ENCODE measurements at regions not wholly inside any gene's neighbourhood (a gene's known extent, or its start where the extent isn't known, plus 50 kb on each side); places are given as distances from the start of the nearest gene placed in this dataset.

DNA sequence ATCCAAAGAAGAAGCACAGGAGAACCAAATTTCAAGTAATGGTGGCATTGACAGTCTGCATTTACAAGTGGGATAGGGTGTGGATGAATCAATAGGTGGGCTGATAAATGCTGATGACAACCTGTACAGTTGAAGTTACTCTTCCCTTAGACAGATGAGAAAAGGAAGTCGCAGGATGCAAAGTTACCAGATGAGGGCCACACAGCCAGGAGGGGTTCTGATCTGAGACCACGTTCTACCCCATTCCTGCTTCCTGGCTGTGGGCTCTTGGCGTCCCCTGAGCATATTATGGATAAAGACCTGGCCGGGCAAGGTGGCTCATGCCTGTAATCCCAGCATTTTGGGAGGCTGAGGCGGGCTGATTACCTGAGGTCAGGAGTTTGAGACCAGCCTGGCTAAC lies 104.6 kb downstream of the EOMES start:
- Histone ChIP-seq H3K27me3 (ENCODE audit: insufficient read depth, low read length, poor library complexity) (no peaks in the 10 kb centered on the region), H3K4me3 (ENCODE audit: low read length) (no peak overlapping the region), H3K9ac (ENCODE audit: low read length) (no peak overlapping the region), H4K8ac (ENCODE audit: low read depth, low read length) (no peak overlapping the region), H2AK5ac (ENCODE audit: low read length) (no peak overlapping the region), H4K5ac (ENCODE audit: low read length) (no peak overlapping the region), H2BK5ac (ENCODE audit: low read length) (no peak overlapping the region), H3K23ac (ENCODE audit: low read length) (no peak overlapping the region), H2BK15ac (replicated peaks; ENCODE audit: low read depth) (no peak overlapping the region), H3K4me1 (ENCODE audit: control insufficient read depth, low read depth, low read length) (no peaks in the 10 kb centered on the region), H3K36me3 (ENCODE audit: control insufficient read depth, insufficient read depth, low read length) (no peaks in the 10 kb centered on the region), H3K18ac (ENCODE audit: low read length) (no peak overlapping the region), H3K56ac (ENCODE audit: low read length) (no peak overlapping the region), H3K4ac (ENCODE audit: low read depth, low read length) (no peak overlapping the region), H3K27ac (ENCODE audit: low read depth, low read length) (no peak overlapping the region), H3K4me2 (ENCODE audit: low read length) (no peak overlapping the region), H3K79me2 (ENCODE audit: control insufficient read depth, insufficient read depth, low read length) (no peaks in the 10 kb centered on the region), H2BK120ac (ENCODE audit: low read depth, low read length) (no peak overlapping the region), H3K79me1 (ENCODE audit: low read length) (no peaks in the 10 kb centered on the region)
- DNase-seq: no peak
- WGBS (ENCODE audit: extremely low coverage, insufficient coverage, low lambda C conversion rate): no CpG with 5 or more reads among the region's 5 CpGs

DNA sequence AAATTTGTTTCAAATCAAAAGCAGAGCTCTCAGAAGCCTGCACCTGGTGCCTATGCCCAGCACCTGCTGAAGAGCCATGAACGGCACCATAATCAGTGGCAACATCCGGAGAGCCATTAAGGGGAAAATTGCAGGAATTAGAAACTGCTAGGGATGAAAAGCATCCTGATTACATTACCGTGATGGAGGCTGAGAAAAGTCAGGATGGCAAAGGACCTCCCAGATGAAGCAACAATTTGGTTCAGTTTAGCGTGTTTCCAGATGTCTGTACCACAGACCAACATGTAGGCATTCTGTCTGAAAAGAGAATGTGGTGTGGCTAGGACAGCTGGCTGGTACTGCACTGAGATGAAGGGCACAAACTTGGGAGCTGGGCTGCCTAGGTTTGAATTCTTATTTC lies 106.1 kb downstream of the EOMES start:
- no peak overlapping the region for H3K4me2 ChIP-seq (ENCODE audit: low read length)
- no peak for DNase-seq
- no peak overlapping the region for H3K9ac ChIP-seq (ENCODE audit: low read length)
- no peak overlapping the region for H4K5ac ChIP-seq (ENCODE audit: low read length)
- no CpG with 5 or more reads among the region's 4 CpGs for whole genome bisulfite sequencing (ENCODE audit: extremely low coverage, insufficient coverage, low lambda C conversion rate)
- no peaks in the 10 kb centered on the region for H3K36me3 ChIP-seq (ENCODE audit: control insufficient read depth, insufficient read depth, low read length)
- H4K8ac ChIP-seq (ENCODE audit: low read depth, low read length): no peak overlapping the region
- no peak overlapping the region for H3K4ac ChIP-seq (ENCODE audit: low read depth, low read length)
- no peak overlapping the region for H2BK5ac ChIP-seq (ENCODE audit: low read length)
- H3K4me3 ChIP-seq (ENCODE audit: low read length): no peak overlapping the region
- no peak overlapping the region for H3K56ac ChIP-seq (ENCODE audit: low read length)
- H3K27ac ChIP-seq (ENCODE audit: low read depth, low read length): no peak overlapping the region
- no peaks in the 10 kb centered on the region for H3K79me2 ChIP-seq (ENCODE audit: control insufficient read depth, insufficient read depth, low read length)
- H2BK120ac ChIP-seq (ENCODE audit: low read depth, low read length): no peak overlapping the region
- H3K79me1 ChIP-seq (ENCODE audit: low read length): no peaks in the 10 kb centered on the region
- no peaks in the 10 kb centered on the region for H3K4me1 ChIP-seq (ENCODE audit: control insufficient read depth, low read depth, low read length)
- H3K23ac ChIP-seq (ENCODE audit: low read length): no peak overlapping the region
- no peak overlapping the region for H3K18ac ChIP-seq (ENCODE audit: low read length)
- no peaks in the 10 kb centered on the region for H3K27me3 ChIP-seq (ENCODE audit: insufficient read depth, low read length, poor library complexity)
- H2AK5ac ChIP-seq (ENCODE audit: low read length): no peak overlapping the region
- no peak overlapping the region for H2BK15ac ChIP-seq (replicated peaks; ENCODE audit: low read depth)

DNA sequence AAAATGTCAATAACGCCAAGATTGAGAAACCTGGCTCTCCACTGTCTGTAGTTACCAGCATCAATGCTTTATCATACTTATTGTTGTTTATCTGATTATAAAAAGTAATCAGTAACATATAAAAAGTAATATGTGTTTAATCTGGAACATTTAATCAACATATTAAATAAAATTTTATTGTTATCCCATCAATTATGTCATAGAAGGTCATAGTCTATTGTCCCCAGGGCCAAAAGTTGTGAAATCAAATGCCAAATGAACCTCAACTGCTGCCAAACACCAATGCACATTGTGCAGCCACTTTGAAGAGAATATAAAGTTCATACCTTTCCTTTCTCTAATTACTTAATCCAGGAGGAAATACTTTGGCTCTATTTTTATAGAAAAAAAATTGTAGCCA lies 106.6 kb downstream of the EOMES start:
- no peak overlapping the region for H2BK15ac ChIP-seq (replicated peaks; ENCODE audit: low read depth)
- no peak overlapping the region for H3K4me3 ChIP-seq (ENCODE audit: low read length)
- no peaks in the 10 kb centered on the region for H3K4me1 ChIP-seq (ENCODE audit: control insufficient read depth, low read depth, low read length)
- no peak overlapping the region for H2BK120ac ChIP-seq (ENCODE audit: low read depth, low read length)
- no peak overlapping the region for H3K9ac ChIP-seq (ENCODE audit: low read length)
- H3K79me2 ChIP-seq (ENCODE audit: control insufficient read depth, insufficient read depth, low read length): no peaks in the 10 kb centered on the region
- no peak overlapping the region for H3K27ac ChIP-seq (ENCODE audit: low read depth, low read length)
- H2BK5ac ChIP-seq (ENCODE audit: low read length): no peak overlapping the region
- H3K4me2 ChIP-seq (ENCODE audit: low read length): no peak overlapping the region
- DNase-seq: no peak
- no peak overlapping the region for H4K8ac ChIP-seq (ENCODE audit: low read depth, low read length)
- no peak overlapping the region for H3K18ac ChIP-seq (ENCODE audit: low read length)
- no peak overlapping the region for H3K56ac ChIP-seq (ENCODE audit: low read length)
- no peaks in the 10 kb centered on the region for H3K36me3 ChIP-seq (ENCODE audit: control insufficient read depth, insufficient read depth, low read length)
- H4K5ac ChIP-seq (ENCODE audit: low read length): no peak overlapping the region
- H2AK5ac ChIP-seq (ENCODE audit: low read length): no peak overlapping the region
- WGBS (ENCODE audit: extremely low coverage, insufficient coverage, low lambda C conversion rate): no CpG with 5 or more reads among the region's 1 CpG
- H3K27me3 ChIP-seq (ENCODE audit: insufficient read depth, low read length, poor library complexity): no peaks in the 10 kb centered on the region
- no peak overlapping the region for H3K23ac ChIP-seq (ENCODE audit: low read length)
- no peak overlapping the region for H3K4ac ChIP-seq (ENCODE audit: low read depth, low read length)
- no peaks in the 10 kb centered on the region for H3K79me1 ChIP-seq (ENCODE audit: low read length)

DNA sequence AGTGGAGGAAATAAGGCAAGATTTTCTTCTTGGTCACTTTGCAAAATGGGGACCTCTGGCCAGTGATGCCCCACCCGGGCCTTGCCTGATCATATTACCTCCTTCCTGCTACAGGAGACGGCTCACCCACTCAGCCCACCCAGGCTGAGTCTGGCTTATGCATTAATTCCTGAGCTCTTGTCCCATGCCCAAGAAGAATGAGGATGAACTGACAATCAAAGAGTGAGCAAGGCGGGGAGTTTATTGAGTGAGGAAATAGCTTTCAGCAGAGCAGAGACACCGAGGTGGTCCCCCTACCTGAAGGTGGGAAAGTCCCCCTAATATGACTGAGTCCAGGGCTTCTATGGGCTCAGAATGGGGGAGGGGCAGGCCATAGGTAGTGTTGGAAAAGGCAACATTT lies 107.5 kb downstream of the EOMES start:
- no CpG with 5 or more reads among the region's 4 CpGs for WGBS (ENCODE audit: extremely low coverage, insufficient coverage, low lambda C conversion rate)
- H3K9ac ChIP-seq (ENCODE audit: low read length): no peak overlapping the region
- no peak for DNase-seq

DNA sequence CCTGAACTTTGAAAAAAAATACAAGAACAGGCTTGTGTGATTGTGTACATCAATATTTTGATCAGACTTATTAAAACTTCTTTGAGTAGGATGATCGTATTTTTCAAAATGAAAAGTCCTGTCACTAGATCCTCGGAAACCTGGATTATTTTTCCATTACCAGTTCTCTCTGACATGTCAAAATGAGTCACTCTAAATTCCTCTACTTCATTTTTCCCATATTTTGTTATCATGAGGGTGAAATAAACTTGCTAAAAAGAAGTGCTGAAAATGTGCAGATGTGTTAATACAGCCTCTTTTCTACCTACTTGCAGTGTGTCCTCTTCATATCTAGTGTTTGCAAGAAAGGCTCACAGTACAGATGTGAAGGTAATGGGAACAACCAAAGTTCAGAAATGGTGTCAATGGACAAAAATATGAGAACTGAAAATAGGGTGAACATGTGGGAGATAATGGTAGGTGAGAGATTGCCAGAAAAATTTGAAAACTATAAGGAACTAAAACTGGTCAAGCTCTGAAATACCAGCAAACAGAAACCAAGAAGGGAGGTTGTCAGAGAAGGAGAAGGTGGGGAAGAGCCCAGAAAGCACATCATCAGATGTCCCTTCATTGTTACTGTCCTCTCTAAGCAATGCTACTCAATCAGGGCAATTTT lies 108.2 kb downstream of the EOMES start:
- Histone ChIP-seq H3K4me3 (ENCODE audit: low read length) (no peak overlapping the region), H3K4me1 (ENCODE audit: control insufficient read depth, low read depth, low read length) (no peaks in the 10 kb centered on the region), H2AK5ac (ENCODE audit: low read length) (no peak overlapping the region), H3K4ac (ENCODE audit: low read depth, low read length) (no peak overlapping the region), H3K9ac (ENCODE audit: low read length) (no peak overlapping the region), H3K27ac (ENCODE audit: low read depth, low read length) (no peak overlapping the region), H2BK120ac (ENCODE audit: low read depth, low read length) (no peak overlapping the region), H3K18ac (ENCODE audit: low read length) (no peak overlapping the region), H3K79me2 (ENCODE audit: control insufficient read depth, insufficient read depth, low read length) (no peaks in the 10 kb centered on the region), H3K79me1 (ENCODE audit: low read length) (no peaks in the 10 kb centered on the region), H3K23ac (ENCODE audit: low read length) (no peak overlapping the region), H3K56ac (ENCODE audit: low read length) (no peak overlapping the region), H4K8ac (ENCODE audit: low read depth, low read length) (no peak overlapping the region), H3K4me2 (ENCODE audit: low read length) (no peak overlapping the region), H2BK5ac (ENCODE audit: low read length) (no peak overlapping the region), H3K27me3 (ENCODE audit: insufficient read depth, low read length, poor library complexity) (no peaks in the 10 kb centered on the region), H3K36me3 (ENCODE audit: control insufficient read depth, insufficient read depth, low read length) (no peaks in the 10 kb centered on the region), H4K5ac (ENCODE audit: low read length) (no peak overlapping the region), H2BK15ac (replicated peaks; ENCODE audit: low read depth) (no peak overlapping the region)
- no CpG with 5 or more reads among the region's 2 CpGs for WGBS (ENCODE audit: extremely low coverage, insufficient coverage, low lambda C conversion rate)
- DNase-seq: no peak

More for the DNA sequence above, 107.5 kb downstream of the EOMES start:
- Histone ChIP-seq H3K4me1 (ENCODE audit: control insufficient read depth, low read depth, low read length) (no peaks in the 10 kb centered on the region), H3K79me1 (ENCODE audit: low read length) (no peaks in the 10 kb centered on the region), H2BK120ac (ENCODE audit: low read depth, low read length) (no peak overlapping the region), H4K8ac (ENCODE audit: low read depth, low read length) (no peak overlapping the region), H3K4me3 (ENCODE audit: low read length) (no peak overlapping the region), H3K56ac (ENCODE audit: low read length) (no peak overlapping the region), H3K36me3 (ENCODE audit: control insufficient read depth, insufficient read depth, low read length) (no peaks in the 10 kb centered on the region), H3K18ac (ENCODE audit: low read length) (no peak overlapping the region), H2BK5ac (ENCODE audit: low read length) (no peak overlapping the region), H3K23ac (ENCODE audit: low read length) (no peak overlapping the region), H2AK5ac (ENCODE audit: low read length) (no peak overlapping the region), H3K4ac (ENCODE audit: low read depth, low read length) (no peak overlapping the region), H2BK15ac (replicated peaks; ENCODE audit: low read depth) (no peak overlapping the region), H3K79me2 (ENCODE audit: control insufficient read depth, insufficient read depth, low read length) (no peaks in the 10 kb centered on the region), H4K5ac (ENCODE audit: low read length) (no peak overlapping the region), H3K27ac (ENCODE audit: low read depth, low read length) (no peak overlapping the region), H3K4me2 (ENCODE audit: low read length) (no peak overlapping the region), H3K27me3 (ENCODE audit: insufficient read depth, low read length, poor library complexity) (no peaks in the 10 kb centered on the region)
